ENCODE measurements at regions not wholly inside any gene's neighbourhood (a gene's known extent, or its start where the extent isn't known, plus 50 kb on each side); places are given as distances from the start of the nearest gene placed in this dataset.
"Not testable (repeated sequence)": the region's sequence is repeated elsewhere in the genome, so short reads cannot be mapped to it uniquely, and the experiment has no call there.

GRCh38 chr11:126130781-126131180 is 68.1 kb upstream of the CDON start:
- not testable (repeated sequence) for H3K4me3 Mint-ChIP-seq; H3K79me2 ChIP-seq (replicated peaks; ENCODE audit: insufficient read depth); H3K9me2 ChIP-seq (ENCODE audit: insufficient read depth); H3K4me2 ChIP-seq; H3K27ac Mint-ChIP-seq; H3K36me3 ChIP-seq (ENCODE audit: insufficient read depth); H3K27ac ChIP-seq (ENCODE audit: low read depth); H4K20me1 ChIP-seq (replicated peaks; ENCODE audit: insufficient read depth); DNase-seq (ENCODE audit: low spot score); H3K9me3 Mint-ChIP-seq; H3F3A ChIP-seq (replicated peaks; ENCODE audit: low read depth); H3K27me3 ChIP-seq (ENCODE audit: insufficient read depth); H2AFZ ChIP-seq; H3K4me3 ChIP-seq; ATAC-seq; H3K36me3 Mint-ChIP-seq (ENCODE audit: low read depth)
- H3K4me1 ChIP-seq (ENCODE audit: insufficient read depth): peaks cover 18% of the 10 kb centered on the region
- H3K27me3 Mint-ChIP-seq (ENCODE audit: insufficient read depth, low read depth, poor library complexity): peaks cover 14% of the 10 kb centered on the region
- H3K4me1 Mint-ChIP-seq: peaks cover 56% of the 10 kb centered on the region

DNA sequence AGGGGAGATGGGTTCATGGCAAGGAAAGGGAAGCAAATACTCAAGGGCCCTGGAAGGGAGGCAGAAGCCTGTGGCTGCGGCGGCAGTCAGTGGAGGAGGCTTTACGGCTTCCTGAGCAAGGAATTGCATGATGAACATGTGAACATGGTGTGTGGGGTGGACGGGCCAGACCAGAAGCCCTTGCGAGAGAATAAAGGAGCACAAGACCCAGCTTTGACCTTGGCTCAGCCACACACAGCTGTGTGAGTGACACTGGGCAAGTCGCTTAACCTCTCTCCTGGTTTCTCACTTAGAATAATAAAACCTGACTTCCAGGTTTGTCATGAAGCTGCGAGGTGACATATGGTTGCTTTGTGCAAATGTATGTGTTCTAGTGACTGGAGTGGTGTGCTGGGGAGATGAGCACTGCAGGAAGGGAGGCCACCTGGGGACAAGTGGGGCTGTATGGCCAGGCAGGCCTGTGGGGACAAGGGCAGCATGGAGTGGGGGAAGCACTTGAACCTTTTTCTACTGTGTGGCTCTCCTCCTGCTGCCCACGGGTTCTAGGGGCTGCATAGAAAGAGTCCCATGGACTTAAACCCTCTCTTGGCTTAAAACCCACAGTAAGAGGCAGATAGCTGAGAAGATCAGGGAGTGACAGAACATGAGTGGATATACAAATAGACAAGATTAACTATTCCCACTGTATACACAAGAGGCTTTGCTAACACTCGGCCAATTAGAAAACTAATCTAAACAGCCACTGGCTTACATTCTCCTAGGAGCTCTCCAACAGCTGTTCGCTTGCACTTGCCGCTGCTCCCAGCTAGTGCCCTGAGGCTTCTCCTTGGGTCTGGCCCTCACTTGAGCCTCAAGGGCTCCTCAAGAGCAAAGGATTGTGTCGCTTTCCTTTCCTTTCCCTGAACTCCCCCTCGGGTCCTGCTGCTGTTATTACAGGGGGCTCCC is 67.3 kb upstream of the CDON start:
- H3K4me1 ChIP-seq (ENCODE audit: insufficient read depth): peaks cover 11% of the 10 kb centered on the region
- DNase-seq (ENCODE audit: low spot score) (no peak), ATAC-seq (no peak; the same call in 1 of the 3 replicates)
- no peak overlapping the region for H3K4me2 ChIP-seq
- H3K79me2 ChIP-seq (replicated peaks; ENCODE audit: insufficient read depth): no peaks in the 10 kb centered on the region
- no peaks in the 10 kb centered on the region for H4K20me1 ChIP-seq (replicated peaks; ENCODE audit: insufficient read depth)
- H3K27me3 Mint-ChIP-seq (ENCODE audit: insufficient read depth, low read depth, poor library complexity): peaks cover 14% of the 10 kb centered on the region
- H3K4me3 ChIP-seq: no peak overlapping the region
- H3K4me3 Mint-ChIP-seq: no peak overlapping the region
- H3K36me3 Mint-ChIP-seq (ENCODE audit: low read depth): no peaks in the 10 kb centered on the region
- H3F3A ChIP-seq (replicated peaks; ENCODE audit: low read depth): 0 out of 2 replicates have a peak, but pooled peaks cover 2% of the 10 kb centered on the region
- H3K36me3 ChIP-seq (ENCODE audit: insufficient read depth): no peaks in the 10 kb centered on the region
- H3K9me3 Mint-ChIP-seq: no peaks in the 10 kb centered on the region; the same call in 2 of the 3 replicates
- no peak overlapping the region for H3K27ac ChIP-seq (ENCODE audit: low read depth)
- H3K27me3 ChIP-seq (ENCODE audit: insufficient read depth): no peaks in the 10 kb centered on the region
- peaks cover 49% of the 10 kb centered on the region for H3K4me1 Mint-ChIP-seq
- peak overlapping the region; percentile 23; the same call in 1 of the 2 replicates for H2AFZ ChIP-seq
- H3K9me2 ChIP-seq (ENCODE audit: insufficient read depth): no peaks in the 10 kb centered on the region
- H3K27ac Mint-ChIP-seq: no peak overlapping the region
- no peak for TF ChIP-seq POLR2AphosphoS5 (IDR thresholded peaks at IDR 0.05; ENCODE audit: low read depth)
- TF ChIP-seq EZH2 (IDR thresholded peaks at IDR 0.05; ENCODE audit: low read depth, unreplicated experiment): no peak
- no peak for TF ChIP-seq ETS1 (IDR thresholded peaks at IDR 0.05)
- TF ChIP-seq, protein P1, sequence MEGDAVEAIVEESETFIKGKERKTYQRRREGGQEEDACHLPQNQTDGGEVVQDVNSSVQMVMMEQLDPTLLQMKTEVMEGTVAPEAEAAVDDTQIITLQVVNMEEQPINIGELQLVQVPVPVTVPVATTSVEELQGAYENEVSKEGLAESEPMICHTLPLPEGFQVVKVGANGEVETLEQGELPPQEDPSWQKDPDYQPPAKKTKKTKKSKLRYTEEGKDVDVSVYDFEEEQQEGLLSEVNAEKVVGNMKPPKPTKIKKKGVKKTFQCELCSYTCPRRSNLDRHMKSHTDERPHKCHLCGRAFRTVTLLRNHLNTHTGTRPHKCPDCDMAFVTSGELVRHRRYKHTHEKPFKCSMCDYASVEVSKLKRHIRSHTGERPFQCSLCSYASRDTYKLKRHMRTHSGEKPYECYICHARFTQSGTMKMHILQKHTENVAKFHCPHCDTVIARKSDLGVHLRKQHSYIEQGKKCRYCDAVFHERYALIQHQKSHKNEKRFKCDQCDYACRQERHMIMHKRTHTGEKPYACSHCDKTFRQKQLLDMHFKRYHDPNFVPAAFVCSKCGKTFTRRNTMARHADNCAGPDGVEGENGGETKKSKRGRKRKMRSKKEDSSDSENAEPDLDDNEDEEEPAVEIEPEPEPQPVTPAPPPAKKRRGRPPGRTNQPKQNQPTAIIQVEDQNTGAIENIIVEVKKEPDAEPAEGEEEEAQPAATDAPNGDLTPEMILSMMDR (conservative IDR thresholded peaks at IDR 0.05; ENCODE audit: low read depth in 2 of 2): no peak
- no peak for TF ChIP-seq ZNF462 (CRISPR knock-in tag; IDR thresholded peaks at IDR 0.05)
- TF ChIP-seq ZNF331 (CRISPR knock-in tag; IDR thresholded peaks at IDR 0.05; ENCODE audit: low read depth): no peak
- no peak for TF ChIP-seq ZNF114 (CRISPR knock-in tag; IDR thresholded peaks at IDR 0.05)
